ENCODE measurements at regions not wholly inside any gene's neighbourhood (a gene's known extent, or its start where the extent isn't known, plus 50 kb on each side); places are given as distances from the start of the nearest gene placed in this dataset.

GRCh38 chr2:215879977-215880940 lies 133.1 kb downstream of the MREG start:
- H3K27me3 ChIP-seq (ENCODE audit: insufficient read depth, low read length, poor library complexity), result no peaks in the 10 kb centered on the region
- H3K23ac ChIP-seq (ENCODE audit: low read length), result no peak overlapping the region
- H3K36me3 ChIP-seq (ENCODE audit: control insufficient read depth, insufficient read depth, low read length), result no peaks in the 10 kb centered on the region
- H3K18ac ChIP-seq (ENCODE audit: low read length), result no peak overlapping the region
- no peak overlapping the region for H3K4ac ChIP-seq (ENCODE audit: low read depth, low read length)
- H3K27ac ChIP-seq (ENCODE audit: low read depth, low read length), result no peak overlapping the region
- H4K5ac ChIP-seq (ENCODE audit: low read length), result no peak overlapping the region
- no peak overlapping the region for H2BK5ac ChIP-seq (ENCODE audit: low read length)
- no peak overlapping the region for H2BK15ac ChIP-seq (replicated peaks; ENCODE audit: low read depth)
- no peak overlapping the region for H3K4me3 ChIP-seq (ENCODE audit: low read length)
- WGBS (ENCODE audit: extremely low coverage, insufficient coverage, low lambda C conversion rate), result no CpG with 5 or more reads among the region's 8 CpGs
- no peak overlapping the region for H3K9ac ChIP-seq (ENCODE audit: low read length)
- peak overlapping the region; percentile 62 for H2BK120ac ChIP-seq (ENCODE audit: low read depth, low read length)
- no peaks in the 10 kb centered on the region for H3K4me1 ChIP-seq (ENCODE audit: control insufficient read depth, low read depth, low read length)
- H3K56ac ChIP-seq (ENCODE audit: low read length), result no peak overlapping the region
- no peaks in the 10 kb centered on the region for H3K79me2 ChIP-seq (ENCODE audit: control insufficient read depth, insufficient read depth, low read length)
- DNase-seq, result peak; percentile 25
- no peak overlapping the region for H3K4me2 ChIP-seq (ENCODE audit: low read length)
- H3K79me1 ChIP-seq (ENCODE audit: low read length), result no peaks in the 10 kb centered on the region
- no peak overlapping the region for H4K8ac ChIP-seq (ENCODE audit: low read depth, low read length)
- no peak overlapping the region for H2AK5ac ChIP-seq (ENCODE audit: low read length)

- Histone ChIP-seq H3K9ac (ENCODE audit: low read length) (no peak overlapping the region), H3K4me1 (ENCODE audit: control insufficient read depth, low read depth, low read length) (no peaks in the 10 kb centered on the region), H3K36me3 (ENCODE audit: control insufficient read depth, insufficient read depth, low read length) (no peaks in the 10 kb centered on the region), H3K56ac (ENCODE audit: low read length) (no peak overlapping the region), H2BK120ac (ENCODE audit: low read depth, low read length) (no peak overlapping the region), H3K79me2 (ENCODE audit: control insufficient read depth, insufficient read depth, low read length) (no peaks in the 10 kb centered on the region), H2AK5ac (ENCODE audit: low read length) (no peak overlapping the region), H3K27ac (ENCODE audit: low read depth, low read length) (no peak overlapping the region), H3K23ac (ENCODE audit: low read length) (no peak overlapping the region), H3K4ac (ENCODE audit: low read depth, low read length) (no peak overlapping the region), H3K79me1 (ENCODE audit: low read length) (no peaks in the 10 kb centered on the region), H3K4me3 (ENCODE audit: low read length) (no peak overlapping the region), H2BK5ac (ENCODE audit: low read length) (no peak overlapping the region), H3K27me3 (ENCODE audit: insufficient read depth, low read length, poor library complexity) (no peaks in the 10 kb centered on the region), H3K18ac (ENCODE audit: low read length) (no peak overlapping the region), H2BK15ac (replicated peaks; ENCODE audit: low read depth) (no peak overlapping the region), H3K4me2 (ENCODE audit: low read length) (no peak overlapping the region), H4K5ac (ENCODE audit: low read length) (no peak overlapping the region), H4K8ac (ENCODE audit: low read depth, low read length) (no peak overlapping the region)
- WGBS (ENCODE audit: extremely low coverage, insufficient coverage, low lambda C conversion rate), result no CpG with 5 or more reads among the region's 1 CpG
- DNase-seq, result no peak
Measured at GRCh38 chr2:215879331-215879730, 134.0 kb downstream of the MREG start.

GRCh38 chr2:215878476-215879063 lies 134.8 kb downstream of the MREG start:
- DNase-seq, result peak; percentile 44
- Histone ChIP-seq H2BK120ac (ENCODE audit: low read depth, low read length) (no peak overlapping the region), H3K56ac (ENCODE audit: low read length) (no peak overlapping the region), H2BK15ac (replicated peaks; ENCODE audit: low read depth) (no peak overlapping the region), H3K23ac (ENCODE audit: low read length) (no peak overlapping the region), H4K8ac (ENCODE audit: low read depth, low read length) (no peak overlapping the region), H3K9ac (ENCODE audit: low read length) (no peak overlapping the region), H3K79me1 (ENCODE audit: low read length) (no peaks in the 10 kb centered on the region), H3K4me1 (ENCODE audit: control insufficient read depth, low read depth, low read length) (no peaks in the 10 kb centered on the region), H3K27ac (ENCODE audit: low read depth, low read length) (no peak overlapping the region), H3K27me3 (ENCODE audit: insufficient read depth, low read length, poor library complexity) (no peaks in the 10 kb centered on the region), H3K4me2 (ENCODE audit: low read length) (no peak overlapping the region), H2BK5ac (ENCODE audit: low read length) (no peak overlapping the region), H3K4me3 (ENCODE audit: low read length) (no peak overlapping the region), H3K4ac (ENCODE audit: low read depth, low read length) (no peak overlapping the region), H3K36me3 (ENCODE audit: control insufficient read depth, insufficient read depth, low read length) (no peaks in the 10 kb centered on the region), H3K18ac (ENCODE audit: low read length) (no peak overlapping the region), H2AK5ac (ENCODE audit: low read length) (no peak overlapping the region), H3K79me2 (ENCODE audit: control insufficient read depth, insufficient read depth, low read length) (no peaks in the 10 kb centered on the region), H4K5ac (ENCODE audit: low read length) (no peak overlapping the region)
- WGBS (ENCODE audit: extremely low coverage, insufficient coverage, low lambda C conversion rate), result no CpG with 5 or more reads among the region's 4 CpGs

- DNase-seq, result no peak
- Histone ChIP-seq H4K8ac (ENCODE audit: low read depth, low read length) (no peak overlapping the region), H3K4me3 (ENCODE audit: low read length) (no peak overlapping the region), H3K18ac (ENCODE audit: low read length) (no peak overlapping the region), H3K9ac (ENCODE audit: low read length) (no peak overlapping the region), H2BK15ac (replicated peaks; ENCODE audit: low read depth) (no peak overlapping the region), H3K4me2 (ENCODE audit: low read length) (no peak overlapping the region), H3K27me3 (ENCODE audit: insufficient read depth, low read length, poor library complexity) (no peaks in the 10 kb centered on the region), H3K79me1 (ENCODE audit: low read length) (no peaks in the 10 kb centered on the region), H3K4ac (ENCODE audit: low read depth, low read length) (no peak overlapping the region), H3K27ac (ENCODE audit: low read depth, low read length) (no peak overlapping the region), H3K23ac (ENCODE audit: low read length) (no peak overlapping the region), H2BK5ac (ENCODE audit: low read length) (no peak overlapping the region), H3K79me2 (ENCODE audit: control insufficient read depth, insufficient read depth, low read length) (no peaks in the 10 kb centered on the region), H3K36me3 (ENCODE audit: control insufficient read depth, insufficient read depth, low read length) (no peaks in the 10 kb centered on the region), H3K56ac (ENCODE audit: low read length) (no peak overlapping the region), H4K5ac (ENCODE audit: low read length) (no peak overlapping the region), H2BK120ac (ENCODE audit: low read depth, low read length) (no peak overlapping the region), H3K4me1 (ENCODE audit: control insufficient read depth, low read depth, low read length) (no peaks in the 10 kb centered on the region), H2AK5ac (ENCODE audit: low read length) (no peak overlapping the region)
- no CpG with 5 or more reads among the region's 1 CpG for WGBS (ENCODE audit: extremely low coverage, insufficient coverage, low lambda C conversion rate)
Measured at GRCh38 chr2:215876937-215877238, 136.5 kb downstream of the MREG start.

GRCh38 chr2:215876139-215876936 lies 137.0 kb downstream of the MREG start:
- H2BK15ac ChIP-seq (replicated peaks; ENCODE audit: low read depth), result no peak overlapping the region
- H3K79me2 ChIP-seq (ENCODE audit: control insufficient read depth, insufficient read depth, low read length), result no peaks in the 10 kb centered on the region
- no peaks in the 10 kb centered on the region for H3K27me3 ChIP-seq (ENCODE audit: insufficient read depth, low read length, poor library complexity)
- no peak overlapping the region for H3K27ac ChIP-seq (ENCODE audit: low read depth, low read length)
- H3K4me3 ChIP-seq (ENCODE audit: low read length), result no peak overlapping the region
- no peak overlapping the region for H2AK5ac ChIP-seq (ENCODE audit: low read length)
- H3K36me3 ChIP-seq (ENCODE audit: control insufficient read depth, insufficient read depth, low read length), result no peaks in the 10 kb centered on the region
- no peaks in the 10 kb centered on the region for H3K79me1 ChIP-seq (ENCODE audit: low read length)
- no peak overlapping the region for H2BK5ac ChIP-seq (ENCODE audit: low read length)
- H3K18ac ChIP-seq (ENCODE audit: low read length), result no peak overlapping the region
- no peak overlapping the region for H3K4me2 ChIP-seq (ENCODE audit: low read length)
- no peak overlapping the region for H3K9ac ChIP-seq (ENCODE audit: low read length)
- no peak overlapping the region for H4K5ac ChIP-seq (ENCODE audit: low read length)
- H3K4ac ChIP-seq (ENCODE audit: low read depth, low read length), result no peak overlapping the region
- no peak overlapping the region for H4K8ac ChIP-seq (ENCODE audit: low read depth, low read length)
- H2BK120ac ChIP-seq (ENCODE audit: low read depth, low read length), result no peak overlapping the region
- no peaks in the 10 kb centered on the region for H3K4me1 ChIP-seq (ENCODE audit: control insufficient read depth, low read depth, low read length)
- no peak overlapping the region for H3K23ac ChIP-seq (ENCODE audit: low read length)
- WGBS (ENCODE audit: extremely low coverage, insufficient coverage, low lambda C conversion rate), result no CpG with 5 or more reads among the region's 3 CpGs
- H3K56ac ChIP-seq (ENCODE audit: low read length), result no peak overlapping the region
- DNase-seq, result no peak
